ENCODE measurements at regions not wholly inside any gene's neighbourhood (a gene's known extent, or its start where the extent isn't known, plus 50 kb on each side); places are given as distances from the start of the nearest gene placed in this dataset.

- TF ChIP-seq POLR2A (IDR thresholded peaks at IDR 0.05) (no peak), POLR2AphosphoS5 (IDR thresholded peaks at IDR 0.05) (no peak), CTCF (IDR thresholded peaks at IDR 0.05) (no peak)
These were observed 53.8 kb upstream of the CCDC196 start for GRCh38 chr14:66432334-66432733.
